Renal pelvis (tissue), 1 donor: ENCODE measurements at regions not wholly inside any gene's neighbourhood (a gene's known extent, or its start where the extent isn't known, plus 50 kb on each side); places are given as distances from the start of the nearest gene placed in this dataset.
A peak's percentile ranks its signal among the peaks of the same experiment; 100 is the strongest.
"Not testable (repeated sequence)": the region's sequence is repeated elsewhere in the genome, so short reads cannot be mapped to it uniquely, and the experiment has no call there.

Experiments used
- DNase-seq: peaks from one replicate; pipeline ENCODE4 v3.0.0-alpha.2; 2013

DNA sequence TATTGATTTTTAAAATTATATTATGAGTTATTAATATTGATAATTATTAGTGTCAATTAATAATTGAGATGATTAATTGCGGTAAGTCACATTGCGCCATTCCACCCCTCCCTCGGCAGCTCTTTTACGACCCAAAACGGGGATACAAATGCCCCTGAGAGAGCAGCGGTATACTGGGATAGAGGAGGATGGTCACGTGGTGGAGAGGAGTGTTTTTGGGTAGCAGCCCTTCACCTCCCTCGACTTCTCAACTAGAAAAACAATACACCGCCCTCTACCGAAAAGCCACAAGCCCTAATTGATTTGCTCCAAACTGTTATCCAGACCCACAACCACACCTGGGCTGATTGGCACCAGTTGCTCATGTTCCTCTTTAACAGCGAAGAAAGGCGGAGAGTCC, 71.0 kb downstream of the DAPL1 start:
- DNase-seq: not testable (repeated sequence)

DNA sequence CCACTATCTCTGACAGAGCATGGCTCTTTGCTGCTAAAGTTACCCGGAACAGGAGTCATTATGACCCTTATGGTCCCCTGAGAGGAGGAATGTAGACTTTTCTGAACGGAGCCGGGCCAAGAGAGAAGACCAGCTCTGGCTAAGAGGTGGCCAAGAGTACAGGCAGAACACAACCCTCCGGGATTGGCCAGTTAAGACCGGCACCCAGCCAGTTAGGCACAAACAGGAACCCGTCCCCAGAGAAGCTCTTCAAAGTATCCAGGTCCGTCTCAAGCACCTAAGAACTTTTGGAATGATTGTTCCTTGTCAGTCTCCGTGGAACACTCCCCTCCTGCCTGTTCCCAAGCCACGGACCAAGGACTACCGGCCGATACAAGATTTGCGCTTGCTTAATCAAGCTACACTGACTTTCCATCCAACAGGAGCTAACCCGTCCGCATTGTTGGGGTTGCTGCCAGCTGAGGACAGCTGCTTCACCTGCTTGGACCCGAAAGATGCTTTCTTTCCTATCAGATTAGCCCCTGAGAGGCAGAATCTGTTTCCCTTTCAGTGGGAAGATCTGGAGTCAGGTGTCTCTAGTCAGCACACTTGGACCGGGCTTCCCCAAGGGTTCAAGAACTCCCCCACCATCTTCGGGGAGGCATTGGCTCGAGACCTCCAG, 72.5 kb downstream of the DAPL1 start:
- not testable (repeated sequence) for DNase-seq

DNA sequence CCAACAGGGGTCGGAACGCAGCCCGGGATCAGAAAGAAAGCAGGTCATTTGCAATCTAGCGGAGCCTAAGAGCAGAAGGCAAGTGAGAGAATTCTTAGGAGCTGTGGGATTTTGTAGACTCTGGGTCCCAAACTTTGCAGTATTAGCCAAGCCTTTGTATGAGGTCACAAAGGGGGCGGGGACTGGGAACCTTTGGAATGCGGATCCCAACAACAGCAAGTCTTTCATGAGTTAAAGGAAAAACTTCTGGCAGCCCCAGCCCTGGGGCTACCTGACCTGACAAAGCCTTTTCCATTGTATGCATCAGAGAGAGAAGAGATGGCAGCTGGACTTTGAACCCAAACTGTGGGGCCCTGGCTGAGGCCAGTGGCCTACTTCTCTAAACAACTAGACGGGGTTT, 73.3 kb downstream of the DAPL1 start:
- DNase-seq: not testable (repeated sequence)

DNA sequence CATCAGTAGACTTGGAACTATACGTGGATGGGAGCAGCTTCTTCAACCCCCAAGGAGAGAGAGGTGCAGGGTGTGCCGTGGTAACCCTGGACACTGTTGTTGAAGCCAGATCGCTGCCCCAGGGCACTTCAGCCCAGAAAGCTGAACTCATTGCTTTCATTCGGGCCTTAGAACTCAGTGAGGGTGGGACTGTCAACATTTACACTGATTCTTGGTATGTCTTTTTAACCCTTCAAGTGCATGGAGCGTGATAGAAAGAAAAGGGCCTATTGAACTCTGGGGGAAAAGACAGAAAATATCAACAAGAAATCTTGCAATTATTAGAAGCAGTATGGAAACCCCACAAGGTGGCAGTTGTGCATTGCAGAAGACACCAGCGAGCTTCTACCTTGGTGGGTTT, 74.0 kb downstream of the DAPL1 start:
- DNase-seq: not testable (repeated sequence)

DNA sequence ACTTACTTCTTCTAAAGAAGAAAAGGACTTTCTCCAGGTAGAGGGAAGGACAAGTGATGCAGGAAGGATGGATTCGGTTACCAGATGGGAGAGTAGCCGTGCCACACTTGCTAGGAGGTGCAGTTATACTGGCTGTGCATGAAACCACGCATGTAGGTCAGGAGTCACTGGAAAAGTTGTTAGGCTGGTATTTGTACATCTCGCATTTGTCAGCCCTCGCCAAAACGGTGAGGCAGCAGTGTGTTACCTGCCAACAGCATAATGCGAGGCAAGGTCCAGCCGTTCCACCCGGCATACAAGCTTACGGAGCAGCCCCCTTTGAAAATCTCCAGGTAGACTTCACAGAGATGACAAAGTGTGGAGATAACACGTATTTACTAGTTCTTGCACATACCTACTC, 74.5 kb downstream of the DAPL1 start:
- not testable (repeated sequence) for DNase-seq

DNA sequence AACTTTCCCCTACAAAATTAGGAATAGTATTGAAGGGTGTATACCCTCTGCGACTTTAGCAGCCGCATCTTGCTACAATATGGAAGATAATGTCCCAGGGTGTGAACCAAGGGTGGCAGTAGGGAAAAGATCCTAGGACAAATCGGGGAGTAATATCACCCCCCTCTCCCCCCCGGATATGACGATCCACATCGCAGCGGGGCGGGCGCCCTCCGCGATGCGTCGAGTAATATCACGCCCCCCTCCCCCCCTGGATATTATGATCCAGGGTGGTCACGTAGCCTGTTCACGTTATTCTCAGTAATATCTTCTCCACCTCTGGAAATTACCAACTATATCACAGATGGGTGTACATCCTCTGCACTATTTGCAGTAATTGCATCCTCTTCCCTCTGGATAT, 82.9 kb downstream of the DAPL1 start:
- DNase-seq: no peak

DNA sequence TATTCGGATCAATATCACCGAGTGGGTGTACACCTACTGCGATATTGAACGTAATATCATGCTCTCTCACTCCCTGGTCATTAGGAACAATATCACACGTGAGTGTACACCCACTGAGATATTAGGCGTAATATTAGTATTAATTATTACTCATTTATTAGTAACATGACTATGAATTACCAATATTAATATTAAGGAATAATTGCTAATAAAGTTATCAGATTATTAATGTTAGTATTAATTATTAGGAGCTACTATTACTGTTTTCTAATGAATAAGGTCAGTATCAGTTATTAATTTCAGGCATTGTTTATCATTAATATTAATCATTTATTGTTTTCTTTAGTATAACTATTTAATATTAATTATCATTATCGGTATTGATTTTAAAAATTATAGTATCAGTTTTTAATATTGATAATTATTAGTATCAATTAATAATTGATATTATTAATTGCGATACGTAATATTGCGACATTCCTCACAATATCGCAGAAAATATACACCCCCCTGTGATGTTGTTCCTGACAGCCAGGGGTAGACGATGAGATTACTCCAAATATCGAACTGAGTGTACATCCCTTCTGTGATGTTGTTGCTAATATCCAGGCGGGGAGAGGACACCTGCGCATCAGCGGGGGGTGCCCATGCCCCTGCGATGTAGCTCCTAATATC, 84.2 kb downstream of the DAPL1 start:
- no peak for DNase-seq

DNA sequence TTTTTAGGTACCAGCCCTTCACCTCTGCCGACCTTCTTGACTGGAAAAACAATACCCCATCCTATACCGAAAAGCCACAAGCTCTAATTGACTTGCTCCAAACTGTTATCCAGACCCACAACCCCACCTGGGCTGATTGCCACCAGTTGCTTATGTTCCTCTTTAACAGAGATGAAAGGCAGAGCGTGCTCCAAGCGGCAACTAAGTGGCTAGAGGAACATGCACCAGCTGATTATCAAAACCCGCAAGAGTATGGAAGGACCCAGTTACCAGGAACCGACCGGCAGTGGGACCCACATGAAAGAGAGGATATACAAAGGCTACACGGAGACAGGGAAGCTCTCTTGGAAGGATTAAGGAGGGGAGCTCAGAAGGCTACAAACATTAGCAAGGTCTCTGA, 86.1 kb upstream of the TANC1 start:
- DNase-seq: no peak

DNA sequence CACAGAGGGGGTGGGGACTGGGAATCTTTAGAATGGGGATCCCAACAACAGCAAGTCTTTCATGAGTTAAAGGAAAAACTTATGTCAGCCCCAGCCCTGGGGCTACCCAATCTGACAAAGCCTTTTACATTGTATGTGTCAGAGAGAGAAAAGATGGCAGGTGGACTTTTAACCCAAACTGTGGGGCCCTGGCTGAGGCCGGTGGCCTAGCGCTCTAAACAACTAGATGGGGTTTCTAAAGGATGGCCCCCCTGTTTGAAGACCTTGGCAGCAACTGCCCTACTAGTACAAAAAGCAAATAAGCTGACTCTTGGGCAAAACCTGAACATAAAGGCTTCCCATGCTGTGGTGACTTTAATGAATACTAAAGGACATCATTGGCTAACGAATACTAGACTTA, 83.9 kb upstream of the TANC1 start:
- not testable (repeated sequence) for DNase-seq

DNA sequence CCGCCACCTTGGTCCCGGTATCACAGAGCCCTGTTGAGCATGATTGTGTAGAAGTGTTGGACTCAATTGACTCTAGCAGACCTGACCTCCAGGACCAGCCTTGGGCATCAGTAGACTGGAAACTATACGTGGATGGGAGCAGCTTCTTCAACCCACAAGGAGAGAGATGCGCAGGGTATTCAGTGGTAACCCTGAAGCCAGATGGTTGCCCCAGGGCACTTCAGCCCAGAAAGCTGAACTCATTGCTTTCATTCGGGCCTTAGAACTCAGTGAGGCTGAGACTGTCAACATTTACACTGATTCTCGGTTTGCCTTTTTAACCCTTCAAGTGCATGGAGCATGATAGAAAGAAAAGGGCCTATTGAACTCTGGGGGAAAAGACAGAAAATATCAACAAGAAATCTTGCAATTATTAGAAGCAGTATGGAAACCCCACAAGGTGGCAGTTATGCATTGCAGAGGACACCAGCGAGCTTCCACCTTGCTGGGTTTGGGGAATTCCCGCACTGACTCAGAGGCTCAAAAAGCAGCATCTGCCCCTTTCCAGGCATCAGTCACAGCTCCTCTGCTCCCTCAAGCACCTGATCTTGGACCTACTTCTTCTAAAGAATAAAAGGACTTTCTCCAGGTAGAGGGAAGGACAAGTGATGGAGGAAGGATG, 83.3 kb upstream of the TANC1 start:
- not testable (repeated sequence) for DNase-seq

DNA sequence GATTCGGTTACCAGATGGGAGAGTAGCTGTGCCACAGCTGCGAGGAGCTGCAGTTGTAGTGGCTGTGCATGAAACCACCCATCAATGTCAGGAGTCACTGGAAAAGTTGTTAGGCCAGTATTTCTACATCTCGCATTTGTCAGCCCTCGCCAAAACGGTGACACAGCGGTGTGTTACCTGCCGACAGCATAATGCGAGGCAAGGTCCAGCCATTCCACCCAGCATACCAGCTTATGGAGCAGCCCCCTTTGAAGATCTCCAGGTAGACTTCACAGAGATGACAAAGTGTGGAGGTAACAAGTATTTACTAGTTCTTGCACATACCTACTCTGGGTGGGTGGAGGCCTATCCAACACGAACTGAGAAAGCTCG, 82.8 kb upstream of the TANC1 start:
- not testable (repeated sequence) for DNase-seq

DNA sequence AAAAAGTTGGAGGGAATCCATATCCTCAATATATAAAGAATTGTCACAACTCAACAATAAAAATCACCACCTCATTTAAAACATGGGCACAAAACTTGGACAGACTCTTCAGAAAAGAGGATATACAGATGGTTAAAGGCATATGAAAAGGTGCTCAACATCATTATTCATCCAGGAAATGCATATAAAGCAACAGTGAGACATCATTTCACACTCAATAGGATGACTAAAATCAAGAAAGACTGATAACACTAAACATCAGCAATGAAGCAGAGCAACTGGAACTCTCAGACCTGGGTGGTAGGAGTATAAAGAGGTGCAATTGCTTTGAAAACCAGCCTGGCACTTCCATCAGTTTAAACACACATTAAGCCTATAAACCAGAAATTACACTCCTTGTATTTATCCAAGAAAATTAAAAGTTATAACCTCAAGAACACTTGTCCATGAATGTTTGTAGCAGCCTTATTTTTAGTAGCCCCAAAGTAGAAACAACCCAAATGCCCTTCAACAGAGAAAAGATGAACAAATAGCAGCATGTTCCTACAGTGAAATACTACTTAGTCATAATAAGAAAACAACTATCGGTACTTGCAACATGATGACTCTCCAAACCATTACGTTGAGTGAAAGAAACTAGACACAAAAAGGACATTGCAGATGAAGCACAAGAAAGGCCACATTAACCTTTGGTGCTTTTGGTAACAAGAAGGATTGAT, 79.1 kb upstream of the TANC1 start:
- no peak for DNase-seq

DNA sequence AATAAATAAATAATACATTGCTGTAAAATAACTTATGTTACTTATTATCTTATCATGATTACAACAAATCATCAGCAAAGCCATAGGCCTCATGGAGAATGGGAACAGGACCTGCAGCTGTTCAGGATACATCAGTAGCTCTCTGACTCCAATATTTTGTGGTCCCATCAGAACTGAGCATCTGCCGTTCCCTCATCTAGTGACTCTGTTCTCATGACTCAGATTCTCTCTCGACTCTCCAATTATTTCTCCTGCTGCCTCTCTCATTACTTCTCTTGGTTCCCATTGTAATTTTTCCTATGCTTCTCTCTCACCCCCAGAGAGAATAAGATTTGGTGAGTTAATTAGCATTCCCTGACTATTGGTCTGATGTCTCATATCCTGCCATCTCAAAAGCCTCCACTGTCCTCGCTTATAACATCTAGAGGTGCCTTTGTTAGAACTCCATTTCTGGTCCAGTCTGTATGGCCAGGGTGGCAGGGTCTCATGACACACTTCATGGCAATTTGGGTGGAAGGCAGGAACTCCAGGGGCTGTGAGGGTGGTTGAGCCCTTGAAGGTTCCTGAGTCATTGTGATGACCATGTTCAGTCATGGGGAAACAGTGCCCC, 78.0 kb upstream of the TANC1 start:
- no peak for DNase-seq

DNA sequence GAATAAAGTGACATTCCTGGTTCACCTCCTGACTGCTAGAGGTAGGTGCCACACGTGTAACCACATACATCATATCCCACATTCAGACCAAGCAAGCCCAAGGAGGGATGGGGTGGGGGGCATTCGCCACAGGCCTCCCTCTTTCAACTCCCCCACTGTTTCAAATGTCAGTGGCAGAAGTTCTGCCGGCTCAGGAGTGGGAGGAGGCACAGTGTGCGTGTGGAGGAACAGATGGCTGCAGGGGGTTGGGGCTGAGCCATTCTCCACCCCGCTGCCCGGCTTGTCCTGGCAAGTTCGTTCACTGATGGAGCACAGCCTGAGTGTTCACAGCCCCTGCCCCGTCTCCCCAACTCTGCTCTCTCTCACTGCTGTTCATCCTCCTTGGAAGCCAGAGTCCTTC, 75.4 kb upstream of the TANC1 start:
- DNase-seq: no peak

DNA sequence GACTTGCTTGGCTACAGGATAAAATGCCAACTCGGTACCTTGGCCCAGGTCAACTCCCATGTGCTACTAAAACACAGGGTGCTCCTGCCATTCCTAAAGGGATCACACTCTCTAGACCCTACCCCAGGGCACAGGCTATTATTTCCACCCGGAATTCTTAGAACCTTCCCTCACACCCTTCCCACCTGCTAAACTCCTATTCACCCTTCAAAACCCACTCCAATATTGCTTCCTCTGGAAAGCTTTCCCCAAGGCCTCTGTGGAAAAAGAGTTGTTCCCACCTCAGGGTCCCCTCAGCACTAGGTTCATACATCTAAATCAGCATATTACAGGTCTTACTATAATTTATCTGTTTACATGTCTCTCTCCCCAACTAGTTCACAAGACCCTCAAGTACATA, 75.0 kb upstream of the TANC1 start:
- no peak for DNase-seq

DNA sequence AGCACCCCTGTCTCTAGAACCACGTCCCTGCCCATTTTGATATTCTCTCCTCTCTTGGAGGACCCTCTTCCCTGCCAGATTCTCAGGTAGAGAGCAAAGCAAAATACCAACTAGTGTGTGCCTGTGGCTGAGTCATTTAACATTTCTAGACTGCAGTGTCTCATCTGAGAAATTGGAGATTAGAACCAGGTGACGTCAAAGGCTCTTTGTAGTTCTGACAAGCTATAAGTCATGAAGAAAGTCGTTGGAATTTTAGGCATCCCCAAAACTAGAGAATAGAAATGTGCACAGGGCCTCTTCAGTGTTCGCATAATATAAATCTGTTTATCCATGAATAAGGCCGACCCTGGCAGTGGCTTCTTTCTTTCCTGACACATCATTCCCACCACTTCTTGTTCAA, 74.4 kb upstream of the TANC1 start:
- no peak for DNase-seq

DNA sequence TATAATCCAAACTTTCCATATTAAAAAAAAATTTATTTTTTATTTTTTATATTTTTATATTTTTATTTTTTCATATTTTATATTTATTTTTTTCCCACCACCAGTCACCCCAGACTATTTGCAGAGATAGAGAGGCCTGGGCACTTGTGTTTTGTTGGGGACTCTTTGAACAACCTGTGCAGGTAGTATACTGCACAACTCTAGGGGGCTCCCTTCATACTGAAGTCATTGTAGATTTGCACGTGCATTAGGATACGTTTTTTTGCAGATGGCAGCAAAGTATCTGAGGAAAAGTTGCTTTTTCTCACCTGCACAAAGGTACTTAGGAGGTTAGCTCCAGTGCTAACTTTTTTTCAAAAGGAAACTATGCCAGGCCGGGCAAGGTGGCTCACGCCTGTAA, 73.9 kb upstream of the TANC1 start:
- DNase-seq: no peak

DNA sequence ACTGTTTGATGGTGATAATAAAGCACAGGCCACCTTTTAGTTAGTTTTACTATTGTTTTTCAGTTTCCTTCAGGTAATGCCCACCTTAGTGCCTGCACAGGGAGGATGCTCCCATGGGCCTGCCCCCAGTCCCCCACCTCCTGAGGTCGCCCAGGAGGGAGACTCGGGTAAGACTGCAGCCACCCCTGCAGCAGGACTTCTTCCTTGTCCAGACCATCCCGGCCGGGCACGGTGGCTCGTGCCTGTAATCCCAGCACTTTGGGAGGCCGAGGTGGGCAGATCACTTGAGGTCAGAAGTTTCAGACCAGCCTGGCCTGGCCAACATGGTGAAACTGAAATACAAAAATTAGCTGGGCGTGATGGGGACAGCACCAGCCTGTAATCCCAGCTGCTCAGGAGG, 68.1 kb upstream of the TANC1 start:
- no peak for DNase-seq

DNA sequence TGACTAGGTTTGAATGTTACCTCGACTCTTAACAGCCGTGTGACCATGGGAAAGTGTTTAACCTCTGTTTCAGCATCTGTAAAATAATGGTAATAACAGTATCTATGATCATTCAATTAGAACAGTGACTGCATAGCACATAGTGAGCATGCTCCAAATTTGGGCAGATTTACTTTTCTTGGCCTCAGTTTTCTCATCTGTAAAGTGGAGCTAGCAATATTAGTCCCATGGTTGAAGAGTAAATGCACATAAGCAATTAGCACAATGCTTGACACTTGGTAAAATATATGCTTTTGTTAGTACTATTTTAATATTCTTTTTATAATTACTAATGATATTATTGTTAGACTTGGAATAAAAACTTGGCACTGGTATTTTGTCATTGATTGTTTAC, 66.4 kb upstream of the TANC1 start:
- no peak for DNase-seq

DNA sequence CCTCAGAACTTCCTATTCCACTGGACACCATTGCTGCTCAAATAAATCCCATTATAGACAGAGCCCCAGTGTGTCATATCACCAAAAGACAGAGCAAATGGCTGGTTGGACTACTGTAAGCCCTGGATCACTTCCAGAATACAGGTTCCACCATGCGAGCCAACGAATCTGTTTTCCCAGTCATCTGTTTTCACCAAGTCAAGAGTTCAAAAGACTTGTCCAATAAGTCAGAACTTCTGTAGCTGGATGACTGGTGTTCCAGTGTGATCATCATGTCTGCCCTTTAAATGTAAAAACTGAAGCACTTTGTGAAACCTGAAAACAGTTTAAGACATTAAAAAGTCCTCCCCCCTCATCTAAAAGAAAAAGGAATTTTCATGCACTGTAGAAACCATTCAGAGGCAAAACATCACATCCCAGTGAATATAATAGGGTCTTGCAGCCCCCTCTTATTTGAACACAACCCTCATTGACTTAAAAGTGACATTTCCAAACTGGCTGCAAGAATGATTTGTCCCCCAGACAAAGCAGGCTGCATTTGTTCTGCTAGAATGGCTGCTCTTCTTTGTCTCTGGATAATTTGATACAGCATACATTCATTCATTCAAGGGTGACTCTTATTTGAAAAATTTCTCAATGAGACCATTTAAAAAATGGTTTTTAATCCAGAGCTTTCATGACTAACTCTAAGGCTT, 64.6 kb upstream of the TANC1 start:
- DNase-seq: no peak

DNA sequence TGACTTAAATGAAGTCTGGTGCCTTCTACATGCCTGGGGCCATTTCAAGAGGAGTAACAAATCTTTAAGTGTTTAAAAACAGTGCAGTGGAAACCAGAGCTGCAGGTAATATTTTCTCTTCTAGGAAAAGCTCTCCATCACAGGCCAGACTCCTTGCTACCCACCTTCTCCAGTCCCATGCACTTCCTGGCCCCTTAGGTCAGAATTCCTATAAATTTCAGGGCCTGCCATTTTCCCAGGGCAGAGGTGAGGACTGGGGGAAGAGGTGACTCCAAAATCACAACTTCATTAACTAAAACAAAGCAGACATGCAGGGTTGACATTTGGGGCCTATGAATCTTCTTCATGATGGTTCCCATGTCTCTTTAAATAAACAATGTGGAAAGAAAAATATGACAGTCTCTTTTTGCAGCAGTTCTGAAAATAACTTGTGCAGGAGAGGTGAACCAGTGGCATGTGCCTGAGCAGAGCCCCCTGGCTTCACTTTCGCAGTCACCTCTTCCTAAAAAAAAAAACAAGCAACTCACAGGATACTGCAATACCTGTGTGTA, 63.7 kb upstream of the TANC1 start:
- peak; percentile 43 for DNase-seq
